ENCODE measurements at regions not wholly inside any gene's neighbourhood (a gene's known extent, or its start where the extent isn't known, plus 50 kb on each side); places are given as distances from the start of the nearest gene placed in this dataset.

- H3K9me3 ChIP-seq (ENCODE audit: insufficient read depth, low read length) = no peaks in the 10 kb centered on the region
- no peaks in the 10 kb centered on the region for H3K27me3 ChIP-seq (ENCODE audit: insufficient read depth, insufficient read length)
- no peak overlapping the region for H3K9ac ChIP-seq (ENCODE audit: insufficient read length, low read depth)
- TF ChIP-seq YY1 (IDR thresholded peaks at IDR 0.05; ENCODE audit: insufficient read depth, insufficient read length) (no peak), ZNF274 (IDR thresholded peaks at IDR 0.05; ENCODE audit: low read depth, low read length) (no peak), SUZ12 (IDR thresholded peaks at IDR 0.05; ENCODE audit: extremely low read depth, insufficient read depth, insufficient read length) (no peak)
- no peak for DNase-seq (ENCODE audit: low read depth, low spot score)
- no peaks in the 10 kb centered on the region for H3K36me3 ChIP-seq (ENCODE audit: insufficient read depth, insufficient read length, low read length)
- H3K4me3 ChIP-seq (ENCODE audit: insufficient read length, low read depth) = no peak overlapping the region
- no peaks in the 10 kb centered on the region for H3K4me1 ChIP-seq (ENCODE audit: insufficient read depth, insufficient read length)
Observed at GRCh38 chr6:48178700-48179099, 67.7 kb upstream of the PTCHD4 start.

- H3K9ac ChIP-seq (ENCODE audit: insufficient read length, low read depth) = no peak overlapping the region
- TF ChIP-seq YY1 (IDR thresholded peaks at IDR 0.05; ENCODE audit: insufficient read depth, insufficient read length) = no peak
- TF ChIP-seq ZNF274 (IDR thresholded peaks at IDR 0.05; ENCODE audit: low read depth, low read length) = no peak
- no peak for TF ChIP-seq SUZ12 (IDR thresholded peaks at IDR 0.05; ENCODE audit: extremely low read depth, insufficient read depth, insufficient read length)
- H3K27me3 ChIP-seq (ENCODE audit: insufficient read depth, insufficient read length) = no peaks in the 10 kb centered on the region
- H3K4me3 ChIP-seq (ENCODE audit: insufficient read length, low read depth) = no peak overlapping the region
- H3K4me1 ChIP-seq (ENCODE audit: insufficient read depth, insufficient read length) = no peaks in the 10 kb centered on the region
- DNase-seq (ENCODE audit: low read depth, low spot score) = no peak
- H3K9me3 ChIP-seq (ENCODE audit: insufficient read depth, low read length) = no peaks in the 10 kb centered on the region
- no peaks in the 10 kb centered on the region for H3K36me3 ChIP-seq (ENCODE audit: insufficient read depth, insufficient read length, low read length)
Observed at GRCh38 chr6:48177786-48178185, 66.8 kb upstream of the PTCHD4 start.

- TF ChIP-seq SUZ12 (IDR thresholded peaks at IDR 0.05; ENCODE audit: extremely low read depth, insufficient read depth, insufficient read length) = no peak
- TF ChIP-seq ZNF274 (IDR thresholded peaks at IDR 0.05; ENCODE audit: low read depth, low read length) = no peak
- no peak for TF ChIP-seq YY1 (IDR thresholded peaks at IDR 0.05; ENCODE audit: insufficient read depth, insufficient read length)
- DNase-seq (ENCODE audit: low read depth, low spot score) = no peak
- Histone ChIP-seq H3K9ac (ENCODE audit: insufficient read length, low read depth) (no peak overlapping the region), H3K27me3 (ENCODE audit: insufficient read depth, insufficient read length) (no peaks in the 10 kb centered on the region), H3K4me3 (ENCODE audit: insufficient read length, low read depth) (no peak overlapping the region), H3K4me1 (ENCODE audit: insufficient read depth, insufficient read length) (no peaks in the 10 kb centered on the region), H3K9me3 (ENCODE audit: insufficient read depth, low read length) (no peaks in the 10 kb centered on the region), H3K36me3 (ENCODE audit: insufficient read depth, insufficient read length, low read length) (no peaks in the 10 kb centered on the region)
Observed at GRCh38 chr6:48176645-48177308, 65.8 kb upstream of the PTCHD4 start.

- Histone ChIP-seq H3K36me3 (ENCODE audit: insufficient read depth, insufficient read length, low read length) (no peaks in the 10 kb centered on the region), H3K4me3 (ENCODE audit: insufficient read length, low read depth) (no peak overlapping the region), H3K9me3 (ENCODE audit: insufficient read depth, low read length) (no peaks in the 10 kb centered on the region), H3K9ac (ENCODE audit: insufficient read length, low read depth) (no peak overlapping the region), H3K27me3 (ENCODE audit: insufficient read depth, insufficient read length) (no peaks in the 10 kb centered on the region), H3K4me1 (ENCODE audit: insufficient read depth, insufficient read length) (no peaks in the 10 kb centered on the region)
- DNase-seq (ENCODE audit: low read depth, low spot score) = no peak
- no peak for TF ChIP-seq YY1 (IDR thresholded peaks at IDR 0.05; ENCODE audit: insufficient read depth, insufficient read length)
- no peak for TF ChIP-seq ZNF274 (IDR thresholded peaks at IDR 0.05; ENCODE audit: low read depth, low read length)
- TF ChIP-seq SUZ12 (IDR thresholded peaks at IDR 0.05; ENCODE audit: extremely low read depth, insufficient read depth, insufficient read length) = no peak
Observed at GRCh38 chr6:48169635-48170034, 58.6 kb upstream of the PTCHD4 start.

Data from NT2/D1 (cell line).